Heart left ventricle (tissue), 13 donors: ENCODE measurements at regions not wholly inside any gene's neighbourhood (a gene's known extent, or its start where the extent isn't known, plus 50 kb on each side); places are given as distances from the start of the nearest gene placed in this dataset.

ENCODE experiments used
- POLR2A ChIP-seq, 2 donors: fragments of 450-650 bp; IDR thresholded peaks; one replicate each; pipeline ENCODE4 v1.6.1; 2017; ENCODE audit warnings: antibody characterized with exemption in 2 of 2, mild to moderate bottlenecking in 2 of 2, moderate library complexity in 2 of 2
- TF ChIP-seq, protein P1 (sequence below), 12 donors: fragments of 200-600 bp; sonication (generic) in 4 of 12; IDR thresholded peaks; one replicate each; pipeline versions ENCODE4 v1.5.0 to v1.8.0; 2018 to 2022; ENCODE audit warnings: antibody characterized with exemption in 12 of 12, mild to moderate bottlenecking in 5 of 12
- donor health status: ischemic (EF 13 %, LVEDD 7.1; RV severe dilation, severe dysfunction).
- donor health status: DM: no; HTN: yes; CAD: no.
- donor health status: DM: no; HTN: no; CAD: no.
- donor health status: ischemic (EF 25% LVEDD 6.9; RV normal size, moderate dysfunction).
- donor health status: ischemic (EF 25% LVEDD 5.7; RV mildly dilated, moderate dysfunction).
- donor health status: ischemic (EF 35%, LVEDD 5.7; RV mildly dilated, moderate dysfunction).
- donor health status: nonischemic (EF 11% LVEDD 7.7; RV severe dilation, severe dysfunction).
- donor health status: DM: yes; HTN: yes; CAD: no.
- donor health status: PGD.
- donor health status: ischemic (EF 29% LVEDD 5.4; RV normal size, mild dysfunction).
- donor health status: nonischemic (EF 23%, LVEDD 6.1; RV moderate dilation, normal function).

- TF ChIP-seq, protein P1, sequence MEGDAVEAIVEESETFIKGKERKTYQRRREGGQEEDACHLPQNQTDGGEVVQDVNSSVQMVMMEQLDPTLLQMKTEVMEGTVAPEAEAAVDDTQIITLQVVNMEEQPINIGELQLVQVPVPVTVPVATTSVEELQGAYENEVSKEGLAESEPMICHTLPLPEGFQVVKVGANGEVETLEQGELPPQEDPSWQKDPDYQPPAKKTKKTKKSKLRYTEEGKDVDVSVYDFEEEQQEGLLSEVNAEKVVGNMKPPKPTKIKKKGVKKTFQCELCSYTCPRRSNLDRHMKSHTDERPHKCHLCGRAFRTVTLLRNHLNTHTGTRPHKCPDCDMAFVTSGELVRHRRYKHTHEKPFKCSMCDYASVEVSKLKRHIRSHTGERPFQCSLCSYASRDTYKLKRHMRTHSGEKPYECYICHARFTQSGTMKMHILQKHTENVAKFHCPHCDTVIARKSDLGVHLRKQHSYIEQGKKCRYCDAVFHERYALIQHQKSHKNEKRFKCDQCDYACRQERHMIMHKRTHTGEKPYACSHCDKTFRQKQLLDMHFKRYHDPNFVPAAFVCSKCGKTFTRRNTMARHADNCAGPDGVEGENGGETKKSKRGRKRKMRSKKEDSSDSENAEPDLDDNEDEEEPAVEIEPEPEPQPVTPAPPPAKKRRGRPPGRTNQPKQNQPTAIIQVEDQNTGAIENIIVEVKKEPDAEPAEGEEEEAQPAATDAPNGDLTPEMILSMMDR (IDR thresholded peaks at IDR 0.05) = no peak
- no peak for TF ChIP-seq POLR2A (IDR thresholded peaks at IDR 0.05)
Measured at GRCh38 chr3:162491952-162492351, 995.3 kb downstream of the OTOL1 start.
